T-helper 2 cell treated with Interferon-gamma antibody and Interleukin-4, amounts not matched to agents 5 μg/mL and 100 μg/mL, for 36 hours (primary cell): ENCODE measurements at regions not wholly inside any gene's neighbourhood (a gene's known extent, or its start where the extent isn't known, plus 50 kb on each side); places are given as distances from the start of the nearest gene placed in this dataset.

Source experiments
- DNase-seq: peaks from one replicate; pipeline ENCODE4 v3.0.0; 2021; ENCODE audit warnings: low spot score
- H3K27ac Mint-ChIP-seq: one replicate; pipeline ENCODE4 v1.8.0; 2021; ENCODE audit warnings: mild to moderate bottlenecking, mixed read lengths
- H3K27me3 Mint-ChIP-seq: one replicate; pipeline ENCODE4 v1.8.0; 2021; ENCODE audit warnings: low read depth, mixed read lengths
- H3K36me3 Mint-ChIP-seq: one replicate; pipeline ENCODE4 v1.8.0; 2021; ENCODE audit warnings: low read depth, mixed read lengths
- H3K4me1 Mint-ChIP-seq: one replicate; pipeline ENCODE4 v1.8.0; 2021; ENCODE audit warnings: low read depth, mixed read lengths
- H3K4me3 Mint-ChIP-seq: one replicate; pipeline ENCODE4 v1.8.0; 2022; ENCODE audit warnings: mild to moderate bottlenecking, moderate library complexity, mixed read lengths
- H3K9me3 Mint-ChIP-seq: one replicate; pipeline ENCODE4 v1.8.0; 2021; ENCODE audit warnings: mixed read lengths

DNA sequence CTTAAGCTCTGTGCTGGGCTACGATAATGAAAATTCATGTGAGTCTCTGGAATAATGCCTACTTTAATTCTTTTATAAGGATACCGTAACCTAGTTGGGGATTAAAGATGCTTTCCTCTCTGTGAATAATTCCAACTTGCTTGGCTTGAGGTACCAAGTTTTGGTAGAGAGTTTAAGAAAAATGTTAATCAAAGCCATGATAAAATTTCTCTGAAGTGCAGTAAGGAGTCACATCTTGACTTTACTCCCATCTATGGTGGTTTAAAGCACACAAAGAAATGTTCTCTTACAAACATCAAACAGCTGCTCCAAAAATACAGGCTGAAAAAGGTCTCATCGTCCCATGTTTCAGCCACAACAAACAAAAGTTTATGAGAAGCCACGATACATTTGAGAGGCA is 284.8 kb upstream of the TBX3 start:
- no peak overlapping the region for H3K27ac Mint-ChIP-seq
- H3K36me3 Mint-ChIP-seq = no peaks in the 10 kb centered on the region
- no peaks in the 10 kb centered on the region for H3K27me3 Mint-ChIP-seq
- DNase-seq = no peak
- H3K9me3 Mint-ChIP-seq = peaks cover 21% of the 10 kb centered on the region
- no peaks in the 10 kb centered on the region for H3K4me1 Mint-ChIP-seq
- H3K4me3 Mint-ChIP-seq = no peak overlapping the region

DNA sequence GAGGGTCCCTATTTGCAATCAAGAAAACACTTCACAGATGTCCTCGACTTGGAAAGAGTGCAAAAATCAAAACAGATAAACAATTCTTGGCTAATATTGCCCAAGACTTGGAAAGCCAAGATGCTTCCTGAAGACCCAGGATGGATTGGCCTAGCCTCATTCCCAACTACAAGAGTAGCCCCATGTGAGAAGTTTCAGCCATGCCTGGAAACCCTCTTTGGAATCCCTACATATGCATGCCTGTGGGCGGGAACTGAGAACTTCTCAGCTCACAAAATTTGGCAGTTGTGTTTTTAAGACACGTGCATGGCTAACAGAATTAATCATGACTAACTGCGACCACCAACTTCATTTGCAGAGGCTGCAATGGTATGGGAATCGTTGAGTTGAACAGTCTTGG is 283.2 kb upstream of the TBX3 start:
- H3K9me3 Mint-ChIP-seq = peaks cover 8% of the 10 kb centered on the region
- DNase-seq = no peak
- H3K27ac Mint-ChIP-seq = no peak overlapping the region
- no peak overlapping the region for H3K4me3 Mint-ChIP-seq
- H3K27me3 Mint-ChIP-seq = no peaks in the 10 kb centered on the region
- no peaks in the 10 kb centered on the region for H3K36me3 Mint-ChIP-seq
- H3K4me1 Mint-ChIP-seq = no peaks in the 10 kb centered on the region

DNA sequence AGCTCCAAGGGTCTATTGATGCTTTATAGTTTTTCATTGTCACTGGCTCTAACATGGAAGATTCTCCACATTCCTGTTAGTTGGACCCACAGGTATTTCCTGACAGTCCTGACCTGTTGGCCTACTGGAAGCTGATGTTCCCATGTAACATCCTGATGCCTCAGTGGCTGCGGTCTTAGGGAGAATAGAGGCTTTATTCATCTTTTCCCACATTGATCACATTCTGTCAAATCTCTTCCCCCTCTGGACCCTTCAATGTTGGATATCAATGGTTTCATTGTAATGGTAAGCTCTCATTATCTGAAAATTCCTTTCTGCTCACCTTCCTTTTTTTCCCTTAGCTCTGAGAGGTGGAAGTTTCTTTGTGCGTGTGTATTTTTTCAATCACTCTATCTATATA is 280.9 kb upstream of the TBX3 start:
- no peak overlapping the region for H3K4me3 Mint-ChIP-seq
- H3K27ac Mint-ChIP-seq = no peak overlapping the region
- no peaks in the 10 kb centered on the region for H3K4me1 Mint-ChIP-seq
- peaks cover 3% of the 10 kb centered on the region for H3K9me3 Mint-ChIP-seq
- no peaks in the 10 kb centered on the region for H3K36me3 Mint-ChIP-seq
- no peaks in the 10 kb centered on the region for H3K27me3 Mint-ChIP-seq
- DNase-seq = no peak

DNA sequence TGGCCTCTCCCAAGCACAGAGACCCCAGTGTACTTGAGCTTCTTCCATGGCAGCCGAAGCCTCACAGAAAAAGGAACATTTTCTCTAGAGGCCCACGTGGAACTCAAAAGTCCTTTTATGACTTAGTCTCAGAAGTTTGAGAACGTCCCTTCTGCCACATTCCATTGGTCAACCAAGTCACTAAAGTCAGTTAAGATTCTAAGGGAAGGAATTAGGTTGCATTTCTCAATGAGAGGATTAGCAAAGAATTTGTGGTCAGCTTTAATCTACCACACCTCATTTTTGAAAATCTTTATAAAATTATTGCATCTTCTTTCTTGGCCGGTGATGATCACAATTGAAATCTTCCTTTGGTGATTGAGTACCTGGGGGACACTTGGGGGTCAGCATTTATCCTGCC is 279.9 kb upstream of the TBX3 start:
- Mint-ChIP-seq H3K27me3 (no peaks in the 10 kb centered on the region), H3K4me3 (no peak overlapping the region), H3K27ac (no peak overlapping the region), H3K36me3 (no peaks in the 10 kb centered on the region), H3K9me3 (peaks cover 3% of the 10 kb centered on the region), H3K4me1 (no peaks in the 10 kb centered on the region)
- DNase-seq = no peak

DNA sequence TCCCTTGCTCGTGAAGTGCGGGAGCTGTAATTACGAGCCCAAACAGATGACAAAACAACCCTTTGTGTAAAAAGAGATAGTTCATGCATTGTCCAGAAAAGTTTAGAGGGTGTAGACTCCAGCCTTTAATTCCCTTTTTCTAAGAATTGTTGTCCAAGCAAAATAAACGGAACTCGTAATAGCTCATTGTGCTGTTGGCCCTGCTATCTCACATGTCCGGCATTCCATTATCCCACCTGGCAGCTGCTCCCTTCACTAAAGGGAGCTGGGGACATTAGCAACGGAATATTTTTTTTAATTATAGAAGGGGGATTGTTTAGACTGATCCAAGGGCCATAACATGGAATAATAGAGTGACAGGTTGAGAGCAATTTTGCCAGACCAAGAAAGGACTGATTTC is 277.5 kb upstream of the TBX3 start:
- no peak overlapping the region for H3K27ac Mint-ChIP-seq
- H3K4me1 Mint-ChIP-seq = no peaks in the 10 kb centered on the region
- no peaks in the 10 kb centered on the region for H3K27me3 Mint-ChIP-seq
- no peaks in the 10 kb centered on the region for H3K9me3 Mint-ChIP-seq
- no peak overlapping the region for H3K4me3 Mint-ChIP-seq
- H3K36me3 Mint-ChIP-seq = no peaks in the 10 kb centered on the region
- no peak for DNase-seq

DNA sequence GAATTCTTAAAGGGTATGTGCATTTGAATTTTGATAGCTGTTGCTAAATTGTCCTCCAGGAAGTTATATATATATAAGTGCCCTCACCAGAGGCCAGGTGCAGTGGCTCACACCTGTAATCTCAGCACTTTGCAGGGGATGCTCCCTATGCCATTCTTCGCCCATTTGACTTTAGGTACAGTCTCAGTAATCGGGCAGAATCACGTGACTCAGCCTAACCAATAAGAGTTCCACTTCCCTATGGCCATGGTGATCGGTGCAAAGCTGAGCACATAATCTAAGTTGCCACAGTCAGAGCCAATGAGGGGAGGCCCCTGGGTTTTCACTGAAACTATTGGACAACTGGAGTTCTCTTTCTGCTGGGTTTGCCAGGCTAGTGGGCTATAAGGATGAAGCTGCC is 274.6 kb upstream of the TBX3 start:
- H3K9me3 Mint-ChIP-seq = no peaks in the 10 kb centered on the region
- H3K27ac Mint-ChIP-seq = no peak overlapping the region
- H3K4me1 Mint-ChIP-seq = no peaks in the 10 kb centered on the region
- H3K36me3 Mint-ChIP-seq = no peaks in the 10 kb centered on the region
- H3K27me3 Mint-ChIP-seq = no peaks in the 10 kb centered on the region
- no peak overlapping the region for H3K4me3 Mint-ChIP-seq
- no peak for DNase-seq

DNA sequence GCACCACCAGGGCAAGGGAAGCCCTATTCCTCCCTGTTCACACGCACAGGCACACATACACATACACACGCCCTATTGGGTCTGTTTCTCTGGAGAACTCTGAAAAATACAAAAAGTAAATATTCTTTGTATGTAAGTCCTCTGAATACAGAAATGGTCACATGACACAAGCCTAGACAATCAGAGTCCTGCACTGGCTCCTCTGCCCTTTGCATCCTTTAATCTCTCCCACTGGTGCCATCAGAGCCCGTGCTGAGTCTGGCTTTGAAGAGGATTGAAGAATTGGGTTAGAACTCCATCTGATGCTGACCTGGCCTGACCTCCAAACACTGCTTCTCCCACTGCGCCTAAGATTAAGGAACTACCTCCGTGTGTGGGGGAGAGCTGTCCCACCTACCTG is 273.2 kb upstream of the TBX3 start:
- Mint-ChIP-seq H3K9me3 (no peaks in the 10 kb centered on the region), H3K4me1 (no peaks in the 10 kb centered on the region), H3K27ac (no peak overlapping the region), H3K36me3 (no peaks in the 10 kb centered on the region), H3K4me3 (no peak overlapping the region), H3K27me3 (no peaks in the 10 kb centered on the region)
- no peak for DNase-seq

DNA sequence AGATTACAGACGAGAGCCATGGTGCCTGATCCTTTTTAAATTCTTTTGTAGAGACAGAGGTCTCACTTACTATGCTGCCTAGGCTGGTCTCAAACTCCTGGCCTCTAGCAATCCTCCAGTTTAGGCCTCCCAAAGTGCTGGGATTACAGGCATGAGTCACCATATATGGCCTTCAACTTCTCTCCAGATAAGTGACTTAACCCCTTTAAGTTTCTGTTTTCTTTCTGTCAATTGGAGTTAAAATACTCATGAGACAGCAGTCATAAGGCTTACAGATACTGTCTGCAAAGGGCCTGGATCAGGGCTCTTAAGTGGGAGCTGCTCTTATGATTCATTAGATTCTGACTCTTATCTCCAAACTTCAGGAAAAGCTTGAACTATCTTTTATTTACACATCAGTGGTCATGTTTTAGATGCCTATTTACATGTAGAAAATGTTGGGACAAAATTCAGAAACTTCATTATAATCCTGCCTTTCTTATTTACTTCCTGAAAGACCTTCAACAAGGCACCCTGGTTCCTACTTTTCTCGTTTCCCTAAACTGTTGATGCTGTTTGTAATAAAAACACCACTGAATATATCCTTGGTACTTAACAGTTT is 271.5 kb upstream of the TBX3 start:
- H3K9me3 Mint-ChIP-seq = no peaks in the 10 kb centered on the region
- H3K4me1 Mint-ChIP-seq = no peaks in the 10 kb centered on the region
- H3K27me3 Mint-ChIP-seq = no peaks in the 10 kb centered on the region
- no peak overlapping the region for H3K4me3 Mint-ChIP-seq
- no peak for DNase-seq
- H3K27ac Mint-ChIP-seq = no peak overlapping the region
- H3K36me3 Mint-ChIP-seq = no peaks in the 10 kb centered on the region

DNA sequence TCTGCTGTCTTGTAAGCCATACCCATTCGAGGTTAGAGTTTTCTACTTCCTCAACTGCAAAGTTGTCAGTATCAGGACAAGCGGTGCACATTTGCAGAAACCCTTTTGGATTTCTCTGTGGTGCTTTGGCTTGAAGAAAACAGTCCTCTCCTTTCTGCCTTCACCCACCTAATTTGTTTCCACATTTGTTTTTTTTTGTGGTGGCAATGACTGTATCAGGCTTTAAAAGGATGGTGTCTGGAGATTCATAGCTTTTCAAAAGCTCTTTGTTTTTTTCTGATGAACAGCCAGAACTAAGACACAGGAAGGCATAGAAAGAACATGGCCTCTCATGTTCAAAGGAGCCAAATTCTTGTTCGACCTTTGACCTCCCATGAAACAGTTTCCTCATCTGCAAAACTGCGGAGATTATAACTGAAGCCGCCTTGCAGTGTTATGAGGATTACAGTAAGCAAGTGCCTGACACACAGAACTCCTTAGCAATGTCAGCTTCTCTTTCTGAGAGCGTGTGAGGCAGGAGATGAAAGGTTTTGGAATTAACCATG is 270.6 kb upstream of the TBX3 start:
- Mint-ChIP-seq H3K27ac (no peak overlapping the region), H3K9me3 (no peaks in the 10 kb centered on the region), H3K27me3 (no peaks in the 10 kb centered on the region), H3K4me3 (no peak overlapping the region), H3K4me1 (no peaks in the 10 kb centered on the region), H3K36me3 (no peaks in the 10 kb centered on the region)
- DNase-seq = no peak

DNA sequence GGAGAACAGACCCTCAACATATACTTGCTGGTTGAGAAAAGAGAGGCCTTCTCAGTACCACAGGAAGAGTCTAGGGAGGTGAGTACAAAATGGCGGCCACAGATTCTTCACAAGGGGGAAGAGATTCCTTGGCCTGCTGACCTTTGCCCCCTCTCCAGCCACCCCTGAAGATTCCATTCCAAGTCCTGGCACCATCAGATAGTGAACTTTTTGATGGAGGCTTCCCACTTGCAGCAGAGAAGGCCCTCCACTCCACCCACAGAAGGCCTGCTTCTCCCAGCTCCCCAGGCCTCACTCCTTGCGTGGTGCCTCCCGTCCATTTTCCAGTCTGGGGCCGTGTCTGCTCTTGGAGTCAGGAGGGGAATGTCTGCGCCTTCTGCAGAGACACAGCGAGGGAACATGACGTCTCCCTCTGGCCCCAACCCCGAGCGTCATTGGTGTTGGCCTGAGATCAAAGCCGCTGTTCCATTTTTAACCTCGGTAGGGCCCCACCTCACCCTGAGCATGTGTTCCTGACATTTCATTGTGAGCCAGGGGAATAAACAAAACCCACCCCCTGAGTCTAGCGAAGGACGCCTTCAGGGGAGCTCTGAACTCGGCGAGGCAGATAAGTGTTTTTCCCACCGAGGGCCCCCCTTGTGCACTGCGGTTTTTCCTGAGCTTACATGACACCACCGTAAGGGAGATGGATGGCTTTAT is 268.7 kb upstream of the TBX3 start:
- Mint-ChIP-seq H3K9me3 (no peaks in the 10 kb centered on the region), H3K36me3 (no peaks in the 10 kb centered on the region), H3K4me1 (no peaks in the 10 kb centered on the region), H3K27me3 (no peaks in the 10 kb centered on the region), H3K27ac (no peak overlapping the region), H3K4me3 (no peak overlapping the region)
- no peak for DNase-seq

DNA sequence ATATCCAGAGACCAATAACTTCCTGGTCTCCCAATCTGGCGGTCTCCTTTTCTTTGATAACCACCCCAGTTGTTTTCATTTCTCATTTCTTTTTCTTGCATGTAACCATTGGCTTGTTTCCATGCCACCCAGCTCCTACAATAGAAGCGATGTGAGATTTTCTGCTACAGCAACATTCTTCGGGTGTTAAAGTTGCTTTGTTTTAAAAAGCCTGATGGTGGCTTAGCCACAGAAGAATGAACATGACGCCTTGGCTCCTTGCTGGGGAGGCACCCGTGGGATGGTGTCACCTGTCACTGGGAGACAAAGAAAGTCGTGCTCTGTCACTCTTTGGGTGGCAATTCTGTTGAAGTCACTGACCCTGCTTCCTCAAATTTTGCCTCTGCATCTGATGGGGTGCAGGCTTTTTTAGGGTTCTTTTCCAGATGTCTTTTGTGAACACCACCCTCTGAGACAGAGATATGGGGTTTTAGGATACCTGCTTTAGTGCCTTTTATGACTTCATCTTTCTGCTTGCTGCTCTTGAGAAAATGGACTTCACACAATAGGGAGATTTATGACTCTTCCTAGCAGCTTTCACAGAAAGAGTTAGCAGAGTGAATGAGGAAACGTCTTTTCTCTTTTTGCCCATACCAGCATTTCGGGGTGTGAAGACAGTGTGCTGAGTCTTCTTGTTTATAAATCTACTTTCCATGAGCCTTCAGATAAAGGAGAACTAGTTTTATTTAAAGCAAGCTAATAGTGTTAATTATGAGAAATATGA is 265.3 kb upstream of the TBX3 start:
- Mint-ChIP-seq H3K27ac (no peak overlapping the region), H3K9me3 (no peaks in the 10 kb centered on the region), H3K4me1 (no peaks in the 10 kb centered on the region), H3K27me3 (no peaks in the 10 kb centered on the region), H3K36me3 (no peaks in the 10 kb centered on the region), H3K4me3 (no peak overlapping the region)
- no peak for DNase-seq

DNA sequence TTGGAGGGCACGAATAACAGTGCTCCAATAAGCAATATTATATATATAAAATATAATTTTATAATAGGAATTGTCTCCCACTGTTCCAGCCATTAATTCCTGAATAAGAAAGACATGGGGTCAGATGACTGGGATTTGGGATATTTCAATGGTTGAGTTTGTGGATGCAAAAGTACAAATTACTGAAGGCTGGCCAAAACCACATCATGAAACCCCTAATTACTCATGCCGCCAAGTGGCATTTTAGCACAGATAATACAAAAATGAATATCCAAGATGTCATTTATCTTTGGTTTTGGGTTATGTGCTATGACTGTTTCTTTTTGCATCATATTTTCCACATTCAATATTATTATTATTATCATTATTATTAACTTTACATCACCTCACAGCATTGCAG is 261.4 kb upstream of the TBX3 start:
- Mint-ChIP-seq H3K4me3 (no peak overlapping the region), H3K36me3 (no peaks in the 10 kb centered on the region), H3K27ac (no peak overlapping the region), H3K27me3 (no peaks in the 10 kb centered on the region), H3K4me1 (no peaks in the 10 kb centered on the region), H3K9me3 (peaks cover 7% of the 10 kb centered on the region)
- no peak for DNase-seq

DNA sequence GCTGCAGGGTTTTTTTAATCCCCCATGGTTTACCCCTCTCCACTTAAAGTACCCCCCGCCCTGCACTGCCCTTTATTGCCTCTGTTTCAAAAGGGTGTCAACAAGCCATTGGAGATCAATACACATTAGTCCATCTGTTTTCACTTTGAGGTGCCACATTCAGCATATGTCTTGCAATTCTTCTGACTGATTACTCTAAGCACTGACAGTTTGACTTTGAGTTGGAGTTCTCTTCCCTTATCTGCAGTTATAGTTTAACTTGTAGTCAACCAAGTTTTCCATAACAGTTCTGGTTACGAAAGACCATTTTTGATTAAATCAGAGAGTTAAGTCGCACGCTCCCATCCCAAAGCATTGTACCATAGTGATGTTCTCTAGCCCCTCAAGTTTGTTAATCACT is 260.8 kb upstream of the TBX3 start:
- DNase-seq = no peak
- no peak overlapping the region for H3K4me3 Mint-ChIP-seq
- no peak overlapping the region for H3K27ac Mint-ChIP-seq
- H3K4me1 Mint-ChIP-seq = no peaks in the 10 kb centered on the region
- no peaks in the 10 kb centered on the region for H3K27me3 Mint-ChIP-seq
- peaks cover 7% of the 10 kb centered on the region for H3K9me3 Mint-ChIP-seq
- no peaks in the 10 kb centered on the region for H3K36me3 Mint-ChIP-seq

DNA sequence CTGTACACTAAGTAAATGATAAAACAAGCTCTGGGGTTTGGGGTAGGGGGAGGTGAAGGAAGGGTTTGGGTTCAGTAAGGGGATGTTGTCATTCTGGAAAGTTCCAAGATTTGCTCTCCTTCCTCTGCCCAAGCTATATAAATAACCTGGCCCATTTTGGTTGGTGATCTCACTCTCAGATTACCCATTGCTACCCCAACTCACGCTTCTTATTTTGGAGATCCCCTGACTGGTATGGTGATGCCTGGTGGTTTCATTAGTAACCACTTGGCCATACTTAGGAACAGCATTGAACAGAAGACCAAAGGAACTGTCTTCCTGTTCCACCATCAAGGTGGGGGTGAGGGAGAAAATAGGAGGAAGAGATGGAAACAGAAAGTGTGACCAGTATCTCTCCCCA is 259.6 kb upstream of the TBX3 start:
- Mint-ChIP-seq H3K4me3 (no peak overlapping the region), H3K4me1 (no peaks in the 10 kb centered on the region), H3K36me3 (no peaks in the 10 kb centered on the region), H3K9me3 (peaks cover 7% of the 10 kb centered on the region), H3K27me3 (no peaks in the 10 kb centered on the region), H3K27ac (no peak overlapping the region)
- no peak for DNase-seq
